ENCODE measurements at regions not wholly inside any gene's neighbourhood (a gene's known extent, or its start where the extent isn't known, plus 50 kb on each side); places are given as distances from the start of the nearest gene placed in this dataset.

DNA sequence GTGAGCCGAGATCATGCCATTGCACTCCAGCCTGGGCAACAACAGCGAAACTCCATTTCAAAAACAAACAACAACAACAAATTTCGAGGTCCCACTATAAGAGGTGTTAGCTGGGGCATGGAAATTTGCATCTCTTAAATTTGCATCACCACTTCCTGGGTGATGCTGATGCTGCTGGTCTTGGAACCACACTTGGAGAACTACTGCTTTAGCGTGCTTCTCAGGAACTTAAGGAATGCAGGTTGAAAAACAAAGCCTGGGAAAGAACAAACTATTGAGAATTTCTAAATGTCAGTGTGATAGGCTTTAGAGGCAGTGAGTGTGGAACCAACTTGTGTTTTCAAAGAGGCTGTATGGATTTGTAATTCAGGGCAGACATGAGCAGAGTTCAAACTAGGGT is 858.4 kb upstream of the ARPP21 start:
- TF ChIP-seq POLR2A (IDR thresholded peaks at IDR 0.05): no peak
- TF ChIP-seq, protein P1, sequence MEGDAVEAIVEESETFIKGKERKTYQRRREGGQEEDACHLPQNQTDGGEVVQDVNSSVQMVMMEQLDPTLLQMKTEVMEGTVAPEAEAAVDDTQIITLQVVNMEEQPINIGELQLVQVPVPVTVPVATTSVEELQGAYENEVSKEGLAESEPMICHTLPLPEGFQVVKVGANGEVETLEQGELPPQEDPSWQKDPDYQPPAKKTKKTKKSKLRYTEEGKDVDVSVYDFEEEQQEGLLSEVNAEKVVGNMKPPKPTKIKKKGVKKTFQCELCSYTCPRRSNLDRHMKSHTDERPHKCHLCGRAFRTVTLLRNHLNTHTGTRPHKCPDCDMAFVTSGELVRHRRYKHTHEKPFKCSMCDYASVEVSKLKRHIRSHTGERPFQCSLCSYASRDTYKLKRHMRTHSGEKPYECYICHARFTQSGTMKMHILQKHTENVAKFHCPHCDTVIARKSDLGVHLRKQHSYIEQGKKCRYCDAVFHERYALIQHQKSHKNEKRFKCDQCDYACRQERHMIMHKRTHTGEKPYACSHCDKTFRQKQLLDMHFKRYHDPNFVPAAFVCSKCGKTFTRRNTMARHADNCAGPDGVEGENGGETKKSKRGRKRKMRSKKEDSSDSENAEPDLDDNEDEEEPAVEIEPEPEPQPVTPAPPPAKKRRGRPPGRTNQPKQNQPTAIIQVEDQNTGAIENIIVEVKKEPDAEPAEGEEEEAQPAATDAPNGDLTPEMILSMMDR (IDR thresholded peaks at IDR 0.05): no peak

Data from Peyer's patch (tissue), 4 donors.